SIG-M5 treated with dmso at 0.1 percent for 504 hours (cell line): ENCODE measurements at regions not wholly inside any gene's neighbourhood (a gene's known extent, or its start where the extent isn't known, plus 50 kb on each side); places are given as distances from the start of the nearest gene placed in this dataset.
"Not testable (repeated sequence)": the region's sequence is repeated elsewhere in the genome, so short reads cannot be mapped to it uniquely, and the experiment has no call there.

Experiments used
- DNase-seq: peaks from one replicate; lab custom pipeline; 2025; ENCODE audit not compliant: unreplicated experiment; lab: John Stamatoyannopoulos, UW

DNA sequence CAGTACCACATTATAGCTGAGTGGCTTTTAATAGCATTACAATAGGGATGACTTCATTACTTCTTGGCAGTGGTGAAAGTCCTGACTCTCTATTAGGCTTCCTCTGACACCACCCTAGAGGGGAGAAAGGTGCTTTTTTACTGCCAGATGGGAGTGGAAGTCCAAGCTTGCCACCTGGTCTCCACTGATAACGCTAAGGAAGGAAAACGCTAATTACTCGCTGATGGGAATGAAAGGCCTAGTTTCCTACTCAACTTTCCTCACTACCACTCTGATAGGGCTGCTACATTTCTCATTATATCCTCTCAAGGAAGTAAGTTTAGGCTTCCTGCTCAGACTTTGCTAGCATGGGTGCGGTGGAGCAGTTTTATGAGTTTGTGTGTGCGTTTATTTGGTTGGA, 62.3 kb upstream of the PAGE3 start:
- no peak for DNase-seq

DNA sequence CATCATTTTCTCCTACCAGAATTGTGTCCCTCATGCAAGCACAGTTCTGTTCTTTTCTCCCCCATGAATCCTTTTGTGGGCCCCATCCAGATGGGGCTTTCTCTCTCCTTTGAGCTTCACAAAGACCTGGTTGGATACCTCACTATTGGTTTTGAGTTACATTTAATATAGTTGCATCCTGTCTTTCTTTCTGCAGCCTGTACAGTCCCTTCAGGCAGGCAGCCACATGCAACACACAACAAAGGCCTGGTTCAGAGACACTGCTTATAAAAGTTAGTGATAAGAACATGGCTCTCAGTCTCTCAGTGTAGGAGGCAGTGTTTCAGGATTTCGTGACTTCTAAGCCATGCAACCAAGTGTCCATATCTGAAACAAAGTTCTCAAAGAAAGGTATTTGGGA, 70.6 kb upstream of the PAGE3 start:
- no peak for DNase-seq

DNA sequence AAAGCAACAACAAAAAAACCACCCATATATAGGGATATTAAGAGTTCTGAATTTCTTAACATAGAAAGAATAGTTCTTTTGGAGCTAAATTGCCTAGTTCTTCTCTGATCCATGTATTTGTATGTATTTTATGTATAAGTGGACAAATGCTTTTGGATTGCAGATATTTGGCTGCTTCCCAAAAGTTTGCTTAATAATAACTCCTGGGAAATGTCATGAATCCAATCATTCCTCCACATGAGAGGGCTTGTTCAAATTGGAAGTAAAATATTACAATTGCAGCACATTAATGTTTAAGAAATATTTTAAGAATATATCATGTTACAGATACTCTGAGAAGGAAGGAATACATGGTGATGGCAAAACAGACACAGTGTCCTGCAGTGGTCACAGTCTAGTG, 71.5 kb upstream of the PAGE3 start:
- no peak for DNase-seq

DNA sequence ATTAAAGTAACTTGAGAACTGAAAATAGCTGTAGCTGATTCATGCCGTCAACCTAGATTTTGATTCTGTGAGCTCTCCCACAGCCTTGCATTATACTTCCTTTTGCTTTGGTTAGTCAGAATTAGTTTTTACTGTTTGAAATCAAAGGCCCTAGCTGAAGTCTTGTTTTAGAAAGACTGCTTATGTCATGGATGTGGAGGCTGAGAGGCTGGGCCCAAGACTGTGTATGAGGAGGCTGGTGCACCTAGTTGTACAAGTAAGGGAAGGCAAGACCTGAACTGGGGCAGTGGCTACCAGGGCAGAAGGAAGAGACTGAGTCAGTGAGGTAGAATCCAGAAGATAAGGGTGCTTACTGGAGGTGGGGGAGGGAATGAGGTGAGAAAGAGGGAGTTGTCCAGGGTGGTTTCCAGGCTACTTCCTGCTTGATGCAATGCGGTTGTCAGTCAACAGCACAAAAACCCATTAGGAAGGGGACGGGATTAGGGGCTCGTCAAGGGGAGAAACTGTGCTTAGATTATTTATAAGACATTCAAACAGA, 76.2 kb upstream of the PAGE3 start:
- DNase-seq = no peak

DNA sequence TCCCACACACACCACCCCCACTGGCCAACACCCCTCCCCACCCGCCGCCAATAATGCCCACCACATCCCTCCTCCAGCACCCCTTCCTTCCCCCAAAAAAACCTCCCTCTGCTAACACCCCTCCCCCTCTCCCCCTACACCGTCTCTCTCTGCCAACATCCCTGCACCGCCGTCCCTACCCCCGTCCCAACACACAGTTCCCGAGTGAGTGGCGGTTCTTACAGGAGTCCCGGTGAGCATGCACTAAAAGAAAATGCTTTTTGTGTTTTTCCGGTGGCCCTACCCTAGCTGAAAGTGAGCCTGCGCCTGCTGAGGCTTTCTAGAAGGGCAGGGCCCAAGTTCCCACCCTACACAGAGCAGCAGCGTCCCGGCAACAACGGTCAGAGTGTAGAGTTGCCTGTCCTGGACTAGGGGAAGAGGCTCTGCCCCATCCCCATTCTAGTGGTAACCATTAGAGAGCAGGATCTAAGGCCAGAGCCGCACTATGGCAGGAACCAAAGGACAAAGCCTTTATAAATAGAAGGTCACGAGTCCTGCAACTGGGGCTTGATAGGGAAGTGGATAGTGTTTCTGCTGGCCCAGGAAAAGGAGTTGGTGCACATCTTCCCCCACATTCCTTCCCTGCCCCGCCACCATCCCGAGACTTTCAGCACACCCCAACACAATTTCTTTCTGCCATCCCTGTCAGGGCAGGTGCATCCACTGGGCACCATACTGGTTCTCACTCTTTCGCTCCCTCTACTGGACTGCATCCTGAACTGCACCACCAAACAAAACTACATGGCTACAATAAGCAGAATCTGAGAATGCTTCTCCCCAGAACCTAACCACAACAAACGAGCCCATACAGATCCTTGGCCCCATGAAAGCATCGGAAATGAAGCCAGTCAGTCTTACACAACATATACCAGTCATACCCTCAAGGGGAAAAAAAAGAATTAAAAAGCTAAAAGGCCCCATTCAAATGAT, 78.1 kb upstream of the PAGE3 start:
- DNase-seq = peak; percentile 0

DNA sequence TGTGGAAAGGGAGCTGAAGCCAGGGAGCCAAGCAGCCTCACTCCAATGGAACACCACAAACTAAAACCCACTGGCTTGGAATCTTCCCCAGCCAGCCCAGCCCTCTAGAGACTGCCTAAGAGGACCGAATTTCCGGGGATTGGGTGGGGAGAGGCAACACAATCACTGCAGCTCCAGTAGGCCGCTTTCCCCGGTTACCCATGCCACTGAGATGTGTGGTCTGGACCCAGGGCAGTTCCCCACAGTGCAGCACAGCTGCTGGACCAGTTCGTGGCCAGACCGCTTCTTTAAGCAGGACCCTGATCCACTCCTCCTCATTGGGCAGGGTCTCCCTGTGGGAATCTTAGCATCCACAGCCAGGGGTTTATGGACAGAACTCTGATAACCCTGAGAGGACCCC, 91.9 kb upstream of the PAGE3 start:
- no peak for DNase-seq

DNA sequence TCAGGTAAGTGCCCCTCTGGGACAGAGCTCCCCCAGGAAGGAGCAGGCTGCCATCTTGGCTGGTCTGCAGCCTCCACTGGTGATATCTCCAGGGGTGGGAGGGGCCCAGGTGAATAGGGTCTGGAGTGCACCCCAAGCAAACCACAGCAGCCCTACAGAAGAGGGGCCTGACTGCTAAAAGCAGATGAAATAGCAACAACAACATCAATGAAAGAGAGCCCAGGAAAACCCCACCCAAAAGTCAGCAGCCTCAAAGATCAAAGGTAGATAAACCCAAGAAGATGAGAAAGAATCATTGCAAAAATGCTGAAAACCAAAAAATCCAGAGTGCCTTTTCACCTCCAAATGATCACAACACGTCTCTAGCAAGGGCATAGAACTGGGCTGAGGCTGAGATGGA, 92.5 kb upstream of the PAGE3 start:
- DNase-seq = no peak

DNA sequence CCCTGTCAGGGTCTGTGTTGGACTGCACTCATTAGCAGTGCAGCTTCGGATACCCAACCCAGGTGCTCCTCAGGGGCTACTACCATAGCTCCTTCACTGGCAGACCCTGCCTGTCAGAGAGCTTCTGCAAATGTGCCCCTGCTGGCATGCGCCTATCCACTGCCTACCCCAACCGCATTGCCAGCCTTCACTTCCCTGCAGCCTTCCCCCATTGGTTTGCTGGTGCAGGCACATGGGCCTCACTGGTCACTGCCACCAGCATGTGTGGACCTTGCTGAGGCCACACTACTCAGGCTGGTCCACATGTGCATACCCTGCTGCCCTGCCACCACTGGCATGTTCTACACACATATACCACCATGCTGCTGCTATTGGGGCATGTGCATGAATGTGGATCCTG, 72.5 kb upstream of the MAGEH1 start:
- DNase-seq = no peak

DNA sequence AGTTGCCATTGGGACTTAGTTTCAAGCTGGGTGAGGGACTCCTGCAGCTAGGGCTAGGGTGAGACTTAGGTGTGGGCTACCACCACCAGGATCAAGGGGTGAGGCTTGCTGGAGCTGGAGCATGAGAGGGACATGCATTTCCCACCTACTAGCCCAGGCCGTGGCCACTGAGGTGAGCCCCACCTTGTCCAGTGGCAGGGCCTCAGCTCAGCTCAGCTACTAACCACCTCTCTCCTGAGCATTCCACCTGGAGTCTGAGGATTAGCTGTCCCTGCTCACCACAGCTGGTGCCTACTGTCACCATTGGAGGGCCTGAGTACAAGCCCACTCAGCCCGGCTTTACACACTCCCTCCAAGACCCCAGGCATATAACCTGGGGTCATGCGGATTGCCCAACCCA, 62.6 kb upstream of the MAGEH1 start:
- DNase-seq = no peak

DNA sequence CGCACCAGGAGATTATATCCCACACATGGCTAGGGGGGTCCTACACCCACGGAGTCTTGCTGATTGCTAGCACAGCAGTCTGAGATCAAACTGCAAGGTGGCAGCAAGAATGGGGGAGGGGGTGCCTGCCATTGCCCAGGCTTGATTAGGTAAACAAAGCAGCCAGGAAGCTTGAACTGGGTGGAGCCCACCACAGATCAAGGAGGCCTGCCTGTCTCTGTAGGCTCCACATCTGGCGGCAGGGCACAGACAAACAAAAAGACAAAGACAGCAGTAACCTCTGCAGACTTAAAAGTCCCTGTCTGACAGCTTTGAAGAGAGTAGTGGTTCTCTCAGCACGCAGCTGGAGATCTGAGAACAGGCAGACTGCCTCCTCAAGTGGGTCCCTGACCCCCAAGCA, 55.1 kb upstream of the MAGEH1 start:
- DNase-seq = not testable (repeated sequence)
